Pancreas (tissue), 10 donors: ENCODE measurements at regions not wholly inside any gene's neighbourhood (a gene's known extent, or its start where the extent isn't known, plus 50 kb on each side); places are given as distances from the start of the nearest gene placed in this dataset.

Experiments
- ATAC-seq, 4 donors: fragments of 200-7000 bp; cut with Tn5 transposase; one replicate each; pipeline versions ENCODE4 v1.8.0 to v1.9.1; 2020; ENCODE audit warnings: mild to moderate bottlenecking in 4 of 4, moderate library complexity in 4 of 4
- DNase-seq, 6 donors: peaks; one replicate each; pipeline ENCODE4 v3.0.0-alpha.2; 2020
- FAIRE-seq: peaks from 2 replicates; lab custom pipeline; 2012; peaks lifted over from hg19 to GRCh38; lab: Jason Lieb, UNC
- H3K27ac ChIP-seq, 4 donors: fragments of 200-600 bp; sonication (generic); 1 replicate in 3 of 4; 2 replicates in 1 of 4; pipeline versions ENCODE4 v1.5.0 to v1.8.0; 2020
- H3K27me3 ChIP-seq, 4 donors: fragments of 200-600 bp; one replicate each; pipeline ENCODE4 v1.8.0; 2021
- H3K36me3 ChIP-seq, 3 donors: fragments of 200-600 bp; sonication (generic) in 1 of 3; one replicate each; pipeline versions ENCODE4 v1.5.0 to v1.8.0; 2020 to 2021
- H3K4me1 ChIP-seq, 3 donors: fragments of 200-600 bp; one replicate each; pipeline ENCODE4 v1.8.0; 2021
- H3K4me3 ChIP-seq, 4 donors: fragments of 200-600 bp; sonication (generic) in 2 of 4; one replicate each; pipeline versions ENCODE4 v1.5.0 to v1.8.0; 2020 to 2021
- H3K9me3 ChIP-seq, 4 donors: fragments of 200-600 bp; one replicate each; pipeline ENCODE4 v1.8.0; 2021
- CTCF ChIP-seq, 4 donors: fragments of 200-600 bp; sonication (generic) in 3 of 4; IDR thresholded peaks; one replicate each; pipeline versions ENCODE4 v1.5.0 to v1.8.0; 2021; ENCODE audit warnings: antibody characterized with exemption in 4 of 4
- WGBS, 2 donors: extraction: QIAGEN DNeasy Blood & Tissue Kit; methylation state at CpG; one replicate each; pipeline ENCODE4 v1.1.7; 2013; 5-methylcytosine and 5-hydroxymethylcytosine counted together
- intact Hi-C, 3 donors: fragments of 100-400 bp; cut with DNase I; formaldehyde crosslinking; loops; one replicate each; pipeline versions ENCODE4 v1.11.1 to v1.14.2; 2022
- donor health status: healthy with polysubstance abuse.
- donor health status: DM: no; HTN: no; CAD: no; lungs with moderate emphysema.
- donor health status: DM: no; HTN: no; CAD: no.
- donor health status: control.
- donor health status: control.
- donor health status: Bipolar disorder and iron deficiency.
- donor health status: DM: yes; HTN: yes; CAD: no.
- donor health status: DM: no; HTN: no; CAD: no.
- donor health status: DM: no; HTN: no; CAD: no.
- donor health status: DM: yes; HTN: yes; CAD: no.

DNA sequence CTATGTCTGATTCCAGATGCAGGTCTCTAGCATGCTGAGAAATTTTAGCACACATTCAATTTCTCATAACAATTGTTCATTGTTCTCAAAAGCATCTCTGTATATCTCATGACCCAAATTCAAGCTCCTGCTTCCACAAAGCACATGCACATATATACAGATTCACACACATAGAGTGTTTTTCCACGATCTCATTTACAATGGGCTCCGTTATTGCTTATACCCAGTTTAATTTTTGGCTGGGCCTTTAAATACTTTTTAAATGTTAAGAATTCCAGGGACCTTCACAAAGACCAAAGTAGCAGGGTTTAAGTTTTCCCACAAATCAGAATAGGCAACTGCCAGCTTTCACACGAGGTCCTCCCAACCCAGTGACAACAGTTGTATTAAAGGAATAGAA is 333.5 kb upstream of the SEMA6D start:
- ATAC-seq: no peak
- no peaks in the 10 kb centered on the region for H3K36me3 ChIP-seq
- H3K4me3 ChIP-seq: no peak overlapping the region
- FAIRE-seq: no peak
- 67 to 78% methylated on average over 3 of the region's 3 CpGs for WGBS, 2 donors
- no peak overlapping the region for H3K27ac ChIP-seq
- no peaks in the 10 kb centered on the region for H3K27me3 ChIP-seq
- H3K4me1 ChIP-seq: peaks cover 0 to 3% (median 0%) of the 10 kb centered on the region in 3 donors
- intact Hi-C loops: no loop called here
- no peak for DNase-seq
- TF ChIP-seq CTCF (IDR thresholded peaks at IDR 0.05): no peak
- H3K9me3 ChIP-seq: no peaks in the 10 kb centered on the region

GRCh38 chr15:47384341-47384740 is 333.0 kb upstream of the SEMA6D start:
- Histone ChIP-seq H3K36me3 (no peaks in the 10 kb centered on the region), H3K27me3 (no peaks in the 10 kb centered on the region), H3K9me3 (no peaks in the 10 kb centered on the region), H3K4me3 (no peak overlapping the region), H3K27ac (no peak overlapping the region), H3K4me1 (peaks cover 0 to 3% (median 0%) of the 10 kb centered on the region in 3 donors)
- 72 to 78% methylated on average over 4 of the region's 4 CpGs for WGBS, 2 donors
- no peak for FAIRE-seq
- peak in 2 of 4 donors; percentile 49 to 70 for ATAC-seq
- intact Hi-C loops: no loop called here
- no peak for TF ChIP-seq CTCF (IDR thresholded peaks at IDR 0.05)
- DNase-seq: no peak

- FAIRE-seq (no peak), DNase-seq (no peak), ATAC-seq (no peak)
- Histone ChIP-seq H3K27ac (no peak overlapping the region), H3K4me3 (no peak overlapping the region), H3K36me3 (no peaks in the 10 kb centered on the region), H3K4me1 (peaks cover 0 to 3% (median 0%) of the 10 kb centered on the region in 3 donors), H3K27me3 (no peaks in the 10 kb centered on the region), H3K9me3 (no peaks in the 10 kb centered on the region)
- intact Hi-C loops: no loop called here
- no peak for TF ChIP-seq CTCF (IDR thresholded peaks at IDR 0.05)
- 89 to 96% methylated on average over 2 of the region's 2 CpGs for WGBS, 2 donors
Measured at GRCh38 chr15:47384776-47385175, 332.5 kb upstream of the SEMA6D start.

- H3K36me3 ChIP-seq: no peaks in the 10 kb centered on the region
- DNase-seq (peak in 4 of 6 donors; percentile 34 to 48 (median 43)), ATAC-seq (peak; percentile 85 to 97 (median 94)), FAIRE-seq (no peak)
- no peak overlapping the region for H3K4me3 ChIP-seq
- no peak overlapping the region for H3K27ac ChIP-seq
- intact Hi-C loops: no loop called here
- H3K9me3 ChIP-seq: no peaks in the 10 kb centered on the region
- no peaks in the 10 kb centered on the region for H3K27me3 ChIP-seq
- 49 to 51% methylated on average over 5 of the region's 5 CpGs for WGBS, 2 donors
- H3K4me1 ChIP-seq: peaks cover 0 to 3% (median 0%) of the 10 kb centered on the region in 3 donors
- no peak for TF ChIP-seq CTCF (IDR thresholded peaks at IDR 0.05)
Measured at GRCh38 chr15:47386459-47386858, 330.8 kb upstream of the SEMA6D start.

GRCh38 chr15:47388299-47388698 is 329.0 kb upstream of the SEMA6D start:
- FAIRE-seq: no peak
- no peak for DNase-seq
- intact Hi-C loops: no loop called here

More at GRCh38 chr15:47388299-47388698, 329.0 kb upstream of the SEMA6D start:
- Histone ChIP-seq H3K4me1 (peaks cover 0 to 3% (median 0%) of the 10 kb centered on the region in 3 donors), H3K9me3 (no peaks in the 10 kb centered on the region), H3K4me3 (no peak overlapping the region), H3K27ac (no peak overlapping the region), H3K36me3 (no peaks in the 10 kb centered on the region), H3K27me3 (no peaks in the 10 kb centered on the region)
- no peak for ATAC-seq
- TF ChIP-seq CTCF (IDR thresholded peaks at IDR 0.05): no peak
- WGBS, 2 donors: 60 to 73% methylated on average over 5 of the region's 5 CpGs
